GM18511 (cell line): ENCODE measurements at regions not wholly inside any gene's neighbourhood (a gene's known extent, or its start where the extent isn't known, plus 50 kb on each side); places are given as distances from the start of the nearest gene placed in this dataset.
"Not testable (repeated sequence)": the region's sequence is repeated elsewhere in the genome, so short reads cannot be mapped to it uniquely, and the experiment has no call there.

Experiments used
- ATAC-seq: cut with Tn5 transposase; IDR thresholded peaks from one replicate; pipeline ENCODE4 v1.9.1; 2021; ENCODE audit warnings: mild to moderate bottlenecking, moderate library complexity; ENCODE audit not compliant: unreplicated experiment

GRCh38 chr6:19210849-19211590 is 626.1 kb upstream of the ID4 start:
- ATAC-seq: no peak

- no peak for ATAC-seq
Measured at GRCh38 chr6:19214231-19214630, 622.9 kb upstream of the ID4 start.

DNA sequence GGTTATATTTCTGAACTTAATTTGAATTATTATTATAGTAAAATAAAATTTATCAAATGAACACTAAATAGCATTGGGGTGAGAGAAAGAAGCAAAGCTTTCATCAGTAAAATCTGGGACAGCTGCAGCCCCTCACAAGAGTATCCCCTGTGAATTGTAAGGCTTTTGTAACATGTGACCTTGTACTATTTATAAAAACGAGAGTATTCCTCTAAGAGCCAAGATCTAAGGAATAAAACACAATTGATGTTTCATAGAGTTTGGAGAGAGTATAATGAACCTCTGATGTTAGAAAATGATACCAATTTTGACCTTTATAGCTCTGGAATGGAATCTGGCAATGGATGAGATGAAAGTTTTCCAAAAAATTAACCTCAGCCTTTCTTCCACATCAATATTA is 617.2 kb upstream of the ID4 start:
- no peak for ATAC-seq

DNA sequence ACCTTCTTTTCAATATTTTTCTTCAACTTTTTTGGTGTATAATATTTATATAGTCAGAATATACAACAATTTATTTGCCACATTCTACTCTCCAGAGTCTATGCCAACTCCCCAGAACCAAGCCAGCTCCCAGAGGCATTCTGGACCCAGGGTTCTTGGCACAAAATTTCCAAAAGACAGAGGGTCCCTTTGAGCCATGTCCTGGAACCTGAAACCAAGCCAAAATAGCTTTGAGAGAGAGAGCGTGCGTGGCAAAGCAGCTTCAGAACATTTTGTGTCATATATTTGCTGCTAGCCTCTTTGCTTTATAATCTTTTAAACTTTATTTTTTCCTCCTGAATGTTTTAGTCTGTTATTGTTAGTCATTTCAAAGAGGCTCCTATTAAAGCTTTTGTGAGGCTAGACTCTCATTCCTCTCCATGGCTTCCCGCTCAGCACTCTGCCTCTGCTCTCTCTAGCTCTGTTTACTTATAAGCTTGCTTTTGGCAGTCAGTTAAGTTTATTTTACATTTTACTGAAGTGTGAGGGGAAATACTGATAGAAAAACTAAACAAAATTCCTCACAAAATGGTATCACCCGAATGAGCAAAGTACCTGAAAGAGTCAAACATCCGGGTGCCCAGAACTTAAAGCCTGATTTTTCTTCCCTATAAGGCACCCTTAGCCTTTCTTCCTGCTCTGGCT is 605.1 kb upstream of the ID4 start:
- no peak for ATAC-seq

DNA sequence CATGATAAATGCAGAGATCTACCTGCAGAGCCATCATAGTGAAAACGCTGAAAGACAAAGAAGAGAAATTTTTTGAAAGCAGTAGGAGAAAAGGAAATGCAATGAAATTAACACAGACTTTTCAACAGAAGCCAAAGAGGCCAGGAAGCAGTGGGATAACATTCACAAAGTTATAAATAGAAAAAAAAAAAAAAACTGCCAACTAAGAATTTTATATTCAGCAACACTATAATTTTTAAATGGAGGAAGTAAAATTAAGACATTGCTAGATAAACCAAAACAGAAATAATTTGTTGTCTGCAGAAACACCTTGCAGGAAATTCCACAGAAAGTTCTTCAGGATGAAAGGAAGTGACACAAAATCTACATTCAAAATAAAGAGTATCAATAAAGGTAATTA is 591.5 kb upstream of the ID4 start:
- no peak for ATAC-seq

- not testable (repeated sequence) for ATAC-seq
Measured at GRCh38 chr6:19247181-19247580, 590.0 kb upstream of the ID4 start.

GRCh38 chr6:19256123-19256522 is 581.0 kb upstream of the ID4 start:
- ATAC-seq: not testable (repeated sequence)

GRCh38 chr6:19261642-19262041 is 575.5 kb upstream of the ID4 start:
- ATAC-seq: no peak

GRCh38 chr6:19268117-19268516 is 569.1 kb upstream of the ID4 start:
- ATAC-seq: no peak

- no peak for ATAC-seq
Measured at GRCh38 chr6:19268718-19269117, 568.5 kb upstream of the ID4 start.

- ATAC-seq: no peak
Measured at GRCh38 chr6:19269341-19269898, 567.8 kb upstream of the ID4 start.

- ATAC-seq: no peak
Measured at GRCh38 chr6:19270616-19271015, 566.6 kb upstream of the ID4 start.

GRCh38 chr6:19279273-19279684 is 557.9 kb upstream of the ID4 start:
- no peak for ATAC-seq

GRCh38 chr6:19287928-19288327 is 549.2 kb upstream of the ID4 start:
- no peak for ATAC-seq

DNA sequence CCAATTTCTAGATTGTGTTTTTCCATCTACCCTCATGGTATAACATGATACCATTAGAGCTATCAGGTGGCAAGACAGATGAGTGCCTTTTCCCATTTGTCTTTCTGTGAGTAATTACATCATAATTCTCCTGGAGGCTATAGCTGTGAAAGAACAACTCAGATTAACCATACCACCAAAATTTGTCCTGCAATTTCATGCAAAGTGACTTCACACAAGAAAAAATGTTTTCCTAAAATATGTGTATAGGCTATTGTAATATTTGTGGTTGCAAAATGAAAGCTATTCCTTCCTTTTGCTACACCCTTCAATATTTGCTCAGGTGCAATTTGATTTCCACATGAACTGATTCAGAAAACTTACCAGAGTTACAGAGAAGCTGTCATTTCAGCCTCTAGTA is 547.7 kb upstream of the ID4 start:
- ATAC-seq: no peak

DNA sequence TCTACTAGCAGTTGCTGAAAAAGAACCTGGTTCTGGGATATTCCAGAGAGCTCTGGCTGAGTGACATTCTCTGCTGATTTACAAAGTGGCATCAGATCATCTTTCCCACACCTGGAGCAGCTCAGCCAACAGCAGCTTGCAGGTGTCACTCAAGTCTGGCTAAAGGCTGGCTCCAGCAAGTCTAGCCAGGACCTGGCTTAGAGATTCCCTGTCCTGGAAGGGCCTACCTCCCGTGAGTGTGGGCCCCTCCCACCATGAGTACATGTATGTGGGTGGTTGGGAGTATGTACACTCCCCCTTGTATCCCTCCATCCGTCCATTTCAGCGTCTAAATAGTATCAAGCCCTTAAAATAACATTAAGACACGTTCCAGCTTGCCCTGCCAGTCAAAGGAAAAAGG is 539.3 kb upstream of the ID4 start:
- ATAC-seq: no peak

DNA sequence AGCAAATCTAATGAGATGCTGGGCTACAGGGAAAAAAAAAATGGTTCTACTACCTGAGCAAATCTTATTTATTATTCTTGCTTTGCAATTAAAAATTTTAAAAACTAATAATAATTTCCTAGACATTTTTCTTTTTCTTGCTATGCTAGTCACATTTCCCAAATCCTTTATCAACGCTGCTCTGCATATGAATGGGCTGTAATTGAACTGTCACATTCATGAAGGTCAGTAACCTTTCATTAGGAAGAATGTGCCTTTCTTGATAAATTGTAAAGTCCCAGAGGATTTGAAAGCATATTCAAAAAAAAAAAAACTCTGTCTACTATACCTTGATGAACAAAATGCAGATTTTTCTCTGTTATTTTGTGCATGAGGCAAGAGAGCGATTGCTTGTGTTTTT is 538.7 kb upstream of the ID4 start:
- no peak for ATAC-seq

DNA sequence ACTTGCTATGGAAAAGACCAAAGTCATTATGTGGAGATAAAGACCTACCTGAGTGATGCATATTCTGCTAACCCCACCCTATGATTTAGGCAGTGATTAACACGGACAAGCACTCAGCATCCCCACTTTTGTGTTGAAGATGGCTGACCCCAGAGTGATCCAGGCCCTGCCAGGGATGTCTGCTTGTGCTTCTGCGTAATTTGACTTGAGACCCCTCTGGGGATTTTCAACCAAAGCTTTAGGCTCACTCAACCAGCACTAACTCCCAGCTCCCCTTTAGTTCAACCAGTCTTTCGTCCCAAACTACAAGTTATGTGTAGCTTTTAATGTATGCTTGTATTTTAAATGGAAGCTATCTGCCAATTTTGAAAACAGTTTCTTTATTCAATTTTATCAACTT is 538.0 kb upstream of the ID4 start:
- ATAC-seq: no peak

DNA sequence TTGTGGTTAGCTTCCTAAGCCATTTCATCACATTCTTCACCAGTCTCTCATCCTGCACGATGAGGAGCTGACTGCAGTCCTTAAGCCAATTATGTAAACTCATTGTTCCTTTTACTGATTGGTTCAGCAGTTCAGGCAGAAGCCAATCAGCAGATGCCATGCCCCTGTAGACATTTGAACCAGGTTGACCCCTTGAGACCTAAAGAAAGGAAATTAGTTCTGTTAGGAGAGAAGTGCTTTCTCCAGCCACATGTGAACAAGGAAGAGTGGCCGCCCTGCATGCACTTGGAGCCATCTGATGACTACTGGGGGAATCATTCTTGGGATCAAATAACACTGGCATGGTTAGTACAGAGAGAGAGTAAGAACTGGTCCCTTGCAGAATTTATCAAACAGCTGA is 535.2 kb upstream of the ID4 start:
- ATAC-seq: no peak

GRCh38 chr6:19303383-19303782 is 533.8 kb upstream of the ID4 start:
- ATAC-seq: no peak

DNA sequence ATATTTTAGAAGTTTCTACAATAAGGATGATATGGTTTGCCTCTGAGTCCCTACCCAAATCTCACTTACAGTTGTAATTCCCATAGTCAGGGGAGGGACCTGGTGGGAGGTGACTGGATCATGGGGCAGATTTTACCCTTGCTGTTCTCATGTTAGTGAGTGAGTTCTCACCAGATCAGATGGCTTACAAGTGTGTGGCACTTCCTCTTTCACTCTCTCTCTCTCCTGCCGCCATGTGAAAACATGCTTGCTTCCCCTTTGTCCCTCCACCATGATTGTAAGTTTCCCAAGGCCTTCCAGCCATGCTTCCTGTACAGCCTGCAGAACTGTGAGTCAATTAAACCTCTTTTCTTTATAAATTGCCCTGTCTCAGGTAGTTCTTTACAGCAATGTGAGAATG is 527.5 kb upstream of the ID4 start:
- no peak for ATAC-seq

- ATAC-seq: no peak
Measured at GRCh38 chr6:19311786-19312185, 525.4 kb upstream of the ID4 start.
